GM12875 (cell line): ENCODE measurements at regions not wholly inside any gene's neighbourhood (a gene's known extent, or its start where the extent isn't known, plus 50 kb on each side); places are given as distances from the start of the nearest gene placed in this dataset.

Experiments used
- H3K4me3 ChIP-seq: one replicate; pipeline ENCODE4 v1.5.1; 2011; ENCODE audit warnings: low read depth, low read length, control low read depth
- TF ChIP-seq, protein P1 (sequence below): IDR thresholded peaks from 2 replicates; pipeline ENCODE4 v1.5.1; 2011; ENCODE audit warnings: low read depth, mild to moderate bottlenecking, control low read depth, inconsistent platforms, low read length, moderate library complexity, borderline replicate concordance; ENCODE audit not compliant: insufficient read depth

DNA sequence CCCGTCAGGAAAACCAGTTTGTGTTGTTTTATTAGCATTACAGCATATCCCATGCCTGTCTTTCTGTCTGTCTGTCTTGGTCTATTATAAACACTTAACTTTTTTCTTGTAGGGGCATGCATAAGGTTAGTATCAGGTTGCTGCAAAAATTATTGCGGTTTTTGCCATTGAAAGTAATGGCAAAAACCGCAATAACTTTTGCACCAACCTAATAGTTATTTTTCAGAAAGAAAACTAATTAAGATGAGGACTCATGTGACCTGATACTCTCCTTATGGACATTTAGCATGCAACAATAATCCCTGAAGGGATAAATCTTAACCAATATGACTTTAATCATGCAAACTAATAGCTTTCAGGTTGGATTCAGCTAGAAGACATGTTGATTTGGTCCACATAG is 326.7 kb upstream of the SUCLG2 start:
- TF ChIP-seq, protein P1, sequence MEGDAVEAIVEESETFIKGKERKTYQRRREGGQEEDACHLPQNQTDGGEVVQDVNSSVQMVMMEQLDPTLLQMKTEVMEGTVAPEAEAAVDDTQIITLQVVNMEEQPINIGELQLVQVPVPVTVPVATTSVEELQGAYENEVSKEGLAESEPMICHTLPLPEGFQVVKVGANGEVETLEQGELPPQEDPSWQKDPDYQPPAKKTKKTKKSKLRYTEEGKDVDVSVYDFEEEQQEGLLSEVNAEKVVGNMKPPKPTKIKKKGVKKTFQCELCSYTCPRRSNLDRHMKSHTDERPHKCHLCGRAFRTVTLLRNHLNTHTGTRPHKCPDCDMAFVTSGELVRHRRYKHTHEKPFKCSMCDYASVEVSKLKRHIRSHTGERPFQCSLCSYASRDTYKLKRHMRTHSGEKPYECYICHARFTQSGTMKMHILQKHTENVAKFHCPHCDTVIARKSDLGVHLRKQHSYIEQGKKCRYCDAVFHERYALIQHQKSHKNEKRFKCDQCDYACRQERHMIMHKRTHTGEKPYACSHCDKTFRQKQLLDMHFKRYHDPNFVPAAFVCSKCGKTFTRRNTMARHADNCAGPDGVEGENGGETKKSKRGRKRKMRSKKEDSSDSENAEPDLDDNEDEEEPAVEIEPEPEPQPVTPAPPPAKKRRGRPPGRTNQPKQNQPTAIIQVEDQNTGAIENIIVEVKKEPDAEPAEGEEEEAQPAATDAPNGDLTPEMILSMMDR = no peak

DNA sequence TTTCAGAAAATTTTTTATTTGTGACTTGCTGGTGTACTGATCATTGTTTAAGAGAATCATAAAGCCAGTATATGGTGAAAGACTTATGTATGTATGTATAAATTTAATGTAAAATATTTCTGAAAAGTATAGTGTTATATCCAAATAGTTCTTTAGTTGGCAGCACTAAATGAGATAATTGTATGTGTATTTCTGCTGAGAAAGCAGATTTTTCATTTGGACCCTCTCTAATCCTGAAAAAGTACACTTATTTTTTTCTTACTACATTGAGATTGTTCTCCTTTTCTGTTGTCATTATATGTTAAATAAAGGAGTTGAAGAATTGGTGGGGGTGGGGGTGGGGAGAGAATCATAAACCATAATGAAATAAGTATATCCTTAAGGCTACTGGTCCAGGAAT is 324.9 kb upstream of the SUCLG2 start:
- TF ChIP-seq, protein P1 = no peak
- no peak overlapping the region for H3K4me3 ChIP-seq

More for the DNA sequence above, 326.7 kb upstream of the SUCLG2 start:
- H3K4me3 ChIP-seq = no peak overlapping the region

DNA sequence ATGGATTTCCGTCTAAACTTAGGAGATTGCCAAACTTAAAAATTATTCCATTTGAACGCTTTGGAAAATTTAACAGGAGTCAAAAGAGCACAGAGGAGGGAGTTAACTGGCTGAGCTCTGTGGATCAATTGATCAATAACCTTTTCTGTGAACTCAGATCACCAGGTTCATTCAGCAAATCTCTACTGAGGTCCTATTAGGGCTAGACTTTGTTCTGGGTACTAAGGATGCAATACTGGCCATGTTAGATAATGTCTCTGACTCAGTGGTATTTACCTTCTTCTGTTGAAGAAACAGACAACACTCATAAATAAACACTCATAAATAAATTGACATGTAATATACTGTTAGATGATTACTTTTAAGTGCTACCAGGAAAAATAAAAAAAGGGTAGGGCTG is 323.4 kb upstream of the SUCLG2 start:
- no peak overlapping the region for H3K4me3 ChIP-seq
- TF ChIP-seq, protein P1 = no peak

DNA sequence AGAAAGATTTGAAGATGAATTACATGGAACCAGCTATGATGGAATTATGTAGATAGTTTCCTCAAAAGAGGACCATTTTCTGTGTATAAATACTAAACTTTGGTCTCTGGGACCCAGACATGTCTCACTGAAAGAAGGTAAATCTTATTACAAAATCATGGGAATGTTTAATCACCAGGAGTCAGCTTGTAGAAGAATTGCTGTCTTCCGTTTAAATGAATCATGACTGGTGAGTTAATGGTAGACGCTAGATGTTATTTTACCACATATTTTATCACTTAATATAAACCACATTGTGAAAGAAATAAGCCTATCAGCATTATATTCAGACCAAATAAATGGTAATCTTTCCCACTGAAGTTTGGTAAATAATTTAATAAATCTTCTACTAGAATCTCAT is 322.3 kb upstream of the SUCLG2 start:
- H3K4me3 ChIP-seq = no peak overlapping the region
- TF ChIP-seq, protein P1 = no peak

DNA sequence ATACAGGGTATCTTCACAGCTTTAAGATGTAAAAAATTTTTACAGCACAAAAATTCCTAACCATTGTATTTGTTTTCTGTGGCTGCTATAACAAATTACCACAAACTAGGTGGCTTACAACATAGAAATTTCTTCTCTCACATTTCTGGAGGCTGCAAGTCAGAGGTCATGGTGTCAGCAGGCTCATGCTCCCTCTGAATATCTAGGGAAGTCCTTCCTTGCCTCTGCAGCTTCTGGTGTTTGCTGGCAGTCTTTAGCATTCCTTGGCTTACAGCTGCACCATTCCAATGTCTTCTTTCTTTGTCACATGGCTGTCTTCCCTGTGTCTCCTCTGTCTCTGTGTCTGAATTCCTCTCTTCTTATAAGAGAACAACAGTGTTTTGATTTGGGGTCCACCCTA is 310.2 kb upstream of the SUCLG2 start:
- TF ChIP-seq, protein P1 = no peak
- no peak overlapping the region for H3K4me3 ChIP-seq

DNA sequence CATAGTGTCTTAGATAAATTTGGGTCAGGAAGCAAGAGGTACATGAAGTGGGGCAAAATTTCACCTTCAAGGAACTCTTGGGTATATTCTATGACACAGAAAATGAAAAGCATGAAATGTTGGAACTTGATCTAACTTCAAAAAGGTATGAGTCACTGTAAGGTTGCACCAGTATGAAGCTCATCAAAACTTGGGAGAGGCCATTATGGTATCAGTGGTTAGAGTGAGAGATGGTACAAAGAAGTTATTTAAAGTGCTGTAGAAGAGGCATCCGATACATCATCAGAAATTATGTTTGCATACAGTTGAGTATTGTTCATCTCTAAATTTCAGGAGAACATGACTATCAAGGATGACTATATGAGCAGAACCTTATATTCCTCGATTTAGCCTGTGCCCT is 302.9 kb upstream of the SUCLG2 start:
- TF ChIP-seq, protein P1 = no peak

DNA sequence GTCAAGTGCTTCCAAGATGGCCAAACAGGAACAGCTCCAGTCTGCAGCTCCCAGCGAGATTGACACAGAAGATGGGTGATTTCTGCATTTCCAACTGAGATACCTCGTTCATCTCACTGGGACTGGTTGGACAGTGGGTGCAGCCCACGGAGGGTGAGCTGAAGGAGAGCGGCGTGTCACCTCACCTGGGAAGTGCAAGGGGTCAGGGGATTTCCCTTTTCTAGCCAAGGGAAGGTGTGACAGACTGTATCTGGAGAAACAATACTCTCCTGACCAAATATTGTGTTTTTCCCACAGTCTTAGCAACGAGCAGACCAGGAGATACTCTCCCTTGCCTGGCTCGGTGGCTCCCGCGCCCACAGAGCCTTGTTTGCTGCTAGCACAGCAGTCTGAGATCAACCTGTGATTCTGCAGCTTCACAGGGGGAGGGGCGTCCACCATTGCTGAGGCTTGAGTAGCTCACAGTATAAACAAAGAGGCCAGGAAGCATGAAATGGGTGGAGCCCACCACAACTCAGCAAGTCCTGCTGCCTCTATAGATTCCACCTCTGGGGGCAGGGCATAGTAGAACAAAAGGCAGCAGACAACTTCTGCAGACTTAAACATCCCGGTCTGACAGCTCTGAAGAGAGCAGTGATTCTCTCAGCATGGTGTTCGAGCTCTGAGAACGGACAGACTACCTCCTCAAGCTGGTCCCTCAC is 293.5 kb upstream of the SUCLG2 start:
- TF ChIP-seq, protein P1 = no peak

More for the DNA sequence above, 302.9 kb upstream of the SUCLG2 start:
- no peak overlapping the region for H3K4me3 ChIP-seq

More for the DNA sequence above, 293.5 kb upstream of the SUCLG2 start:
- no peak overlapping the region for H3K4me3 ChIP-seq
